ENCODE measurements at regions not wholly inside any gene's neighbourhood (a gene's known extent, or its start where the extent isn't known, plus 50 kb on each side); places are given as distances from the start of the nearest gene placed in this dataset.

GRCh38 chr3:94709249-94709902 is 646.5 kb downstream of the NSUN3 start:
- no peak for DNase-seq (ENCODE audit: low spot score)

GRCh38 chr3:94714194-94714593 is 651.3 kb downstream of the NSUN3 start:
- no peak for DNase-seq (ENCODE audit: low spot score)

GRCh38 chr3:94716326-94717018 is 653.6 kb downstream of the NSUN3 start:
- no peak for DNase-seq (ENCODE audit: low spot score)

GRCh38 chr3:94734206-94734605 is 671.3 kb downstream of the NSUN3 start:
- DNase-seq (ENCODE audit: low spot score) = no peak

GRCh38 chr3:94735354-94735753 is 672.5 kb downstream of the NSUN3 start:
- DNase-seq (ENCODE audit: low spot score) = no peak

- DNase-seq (ENCODE audit: low spot score) = no peak
Observed at GRCh38 chr3:94737116-94737515, 674.3 kb downstream of the NSUN3 start.

GRCh38 chr3:94739420-94739819 is 676.6 kb downstream of the NSUN3 start:
- no peak for DNase-seq (ENCODE audit: low spot score)

GRCh38 chr3:94758751-94759150 is 695.9 kb downstream of the NSUN3 start:
- DNase-seq (ENCODE audit: low spot score) = no peak

GRCh38 chr3:94772402-94772801 is 709.5 kb downstream of the NSUN3 start:
- no peak for DNase-seq (ENCODE audit: low spot score)

- DNase-seq (ENCODE audit: low spot score) = no peak
Observed at GRCh38 chr3:94775746-94776145, 712.9 kb downstream of the NSUN3 start.

- DNase-seq (ENCODE audit: low spot score) = no peak
Observed at GRCh38 chr3:94776401-94776915, 713.6 kb downstream of the NSUN3 start.

GRCh38 chr3:94778289-94778688 is 715.4 kb downstream of the NSUN3 start:
- DNase-seq (ENCODE audit: low spot score) = no peak

GRCh38 chr3:94778814-94779494 is 716.1 kb downstream of the NSUN3 start:
- DNase-seq (ENCODE audit: low spot score) = no peak

GRCh38 chr3:94779699-94780098 is 716.8 kb downstream of the NSUN3 start:
- no peak for DNase-seq (ENCODE audit: low spot score)

- DNase-seq (ENCODE audit: low spot score) = no peak
Observed at GRCh38 chr3:94784274-94784673, 721.4 kb downstream of the NSUN3 start.

GRCh38 chr3:94787066-94787465 is 724.2 kb downstream of the NSUN3 start:
- no peak for DNase-seq (ENCODE audit: low spot score)

- no peak for DNase-seq (ENCODE audit: low spot score)
Observed at GRCh38 chr3:94787734-94788270, 724.9 kb downstream of the NSUN3 start.

GRCh38 chr3:94794563-94794962 is 731.7 kb downstream of the NSUN3 start:
- no peak for DNase-seq (ENCODE audit: low spot score)

- no peak for DNase-seq (ENCODE audit: low spot score)
Observed at GRCh38 chr3:94799420-94800060, 736.7 kb downstream of the NSUN3 start.

GRCh38 chr3:94811836-94812235 is 749.0 kb downstream of the NSUN3 start:
- DNase-seq (ENCODE audit: low spot score) = no peak

- DNase-seq (ENCODE audit: low spot score) = no peak
Observed at GRCh38 chr3:94821241-94821640, 758.4 kb downstream of the NSUN3 start.

- no peak for DNase-seq (ENCODE audit: low spot score)
Observed at GRCh38 chr3:94822298-94822697, 759.4 kb downstream of the NSUN3 start.

All from HuH-7.5 (cell line).